BJ (cell line): ENCODE measurements at regions not wholly inside any gene's neighbourhood (a gene's known extent, or its start where the extent isn't known, plus 50 kb on each side); places are given as distances from the start of the nearest gene placed in this dataset.

ENCODE experiments used
- CTCF ChIA-PET: fragments of 350-600 bp; formaldehyde crosslinking; extraction: SDS; loops from one replicate; lab custom pipeline; 2021; ENCODE audit warnings: antibody characterized with exemption, inconsistent platforms; lab: Yijun Ruan, JAX
- POLR2A ChIA-PET: fragments of 300-600 bp; sonication (Branson Sonifier 250); formaldehyde crosslinking; extraction: SDS; loops from one replicate; lab custom pipeline; 2021; ENCODE audit warnings: antibody characterized with exemption; lab: Charles Lee
- DNase-seq: peaks from one replicate; pipeline ENCODE4 v3.0.0-alpha.2; 2011; ENCODE audit warnings: low read depth
- H3K27me3 ChIP-seq: 2 replicates; pipeline ENCODE4 v1.6.0; 2011; ENCODE audit warnings: low read length; ENCODE audit not compliant: control insufficient read depth, insufficient read depth
- H3K36me3 ChIP-seq: 2 replicates; pipeline ENCODE4 v1.5.1; 2011; ENCODE audit warnings: low read length; ENCODE audit not compliant: control insufficient read depth, insufficient read depth
- H3K4me3 ChIP-seq: 2 replicates; pipeline ENCODE4 v1.5.1; 2011; ENCODE audit warnings: low read depth, mild to moderate bottlenecking, control low read depth, low read length
- TF ChIP-seq, protein P1 (sequence below): IDR thresholded peaks from 2 replicates; pipeline ENCODE4 v1.5.1; 2011; ENCODE audit warnings: low read depth, mild to moderate bottlenecking, control low read depth, inconsistent platforms, low read length, moderate library complexity; ENCODE audit not compliant: insufficient read depth

DNA sequence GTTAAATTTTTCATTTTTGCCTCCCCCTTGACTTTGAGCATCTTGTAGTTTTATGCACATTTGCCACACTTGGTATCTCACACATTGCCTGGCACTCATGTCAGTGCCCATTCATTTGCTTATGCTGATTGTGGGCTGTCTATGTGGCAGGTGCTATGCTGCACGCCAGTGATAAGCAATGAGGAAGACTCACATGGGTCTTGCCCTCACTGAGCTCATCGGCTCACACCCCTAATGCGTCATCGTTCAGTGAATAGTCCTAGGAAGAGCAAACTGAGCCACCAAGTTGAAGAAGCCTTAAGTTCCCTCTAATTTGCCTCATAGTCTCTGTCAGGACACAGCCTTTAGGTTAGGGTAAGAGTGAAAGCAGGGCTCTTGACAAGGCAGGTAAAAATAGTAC lies 209.4 kb upstream of the IL12B start:
- no peaks in the 10 kb centered on the region for H3K36me3 ChIP-seq
- no peak overlapping the region for H3K4me3 ChIP-seq
- TF ChIP-seq, protein P1, sequence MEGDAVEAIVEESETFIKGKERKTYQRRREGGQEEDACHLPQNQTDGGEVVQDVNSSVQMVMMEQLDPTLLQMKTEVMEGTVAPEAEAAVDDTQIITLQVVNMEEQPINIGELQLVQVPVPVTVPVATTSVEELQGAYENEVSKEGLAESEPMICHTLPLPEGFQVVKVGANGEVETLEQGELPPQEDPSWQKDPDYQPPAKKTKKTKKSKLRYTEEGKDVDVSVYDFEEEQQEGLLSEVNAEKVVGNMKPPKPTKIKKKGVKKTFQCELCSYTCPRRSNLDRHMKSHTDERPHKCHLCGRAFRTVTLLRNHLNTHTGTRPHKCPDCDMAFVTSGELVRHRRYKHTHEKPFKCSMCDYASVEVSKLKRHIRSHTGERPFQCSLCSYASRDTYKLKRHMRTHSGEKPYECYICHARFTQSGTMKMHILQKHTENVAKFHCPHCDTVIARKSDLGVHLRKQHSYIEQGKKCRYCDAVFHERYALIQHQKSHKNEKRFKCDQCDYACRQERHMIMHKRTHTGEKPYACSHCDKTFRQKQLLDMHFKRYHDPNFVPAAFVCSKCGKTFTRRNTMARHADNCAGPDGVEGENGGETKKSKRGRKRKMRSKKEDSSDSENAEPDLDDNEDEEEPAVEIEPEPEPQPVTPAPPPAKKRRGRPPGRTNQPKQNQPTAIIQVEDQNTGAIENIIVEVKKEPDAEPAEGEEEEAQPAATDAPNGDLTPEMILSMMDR, result no peak
- H3K27me3 ChIP-seq, result no peaks in the 10 kb centered on the region
- POLR2A ChIA-PET, result no interaction called here
- CTCF ChIA-PET, result interaction anchor here (0.6 kb wide), 1 partner anchor 31 kb away, joined by 3 read pairs; no protein-coding TSS in a partner anchor
- no peak for DNase-seq

DNA sequence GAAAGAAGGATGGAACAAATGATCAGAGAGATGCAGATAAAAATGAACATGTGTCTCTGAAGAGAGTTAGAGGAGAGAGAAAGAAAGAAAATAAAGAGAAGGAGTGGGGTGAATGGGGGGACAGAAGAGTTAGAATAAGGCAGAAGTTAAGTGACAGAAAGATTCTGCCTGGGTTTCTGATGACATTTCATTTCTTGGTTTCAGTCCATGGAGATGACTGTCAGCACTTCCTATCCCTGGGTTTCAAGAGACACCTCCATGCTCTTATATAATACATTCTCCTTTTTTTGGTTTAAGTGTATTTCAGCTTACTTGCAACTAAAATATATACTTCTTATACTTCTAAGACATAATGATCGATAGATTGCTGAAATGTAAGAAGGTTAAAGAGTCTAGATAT lies 213.0 kb upstream of the IL12B start:
- TF ChIP-seq, protein P1, result no peak

DNA sequence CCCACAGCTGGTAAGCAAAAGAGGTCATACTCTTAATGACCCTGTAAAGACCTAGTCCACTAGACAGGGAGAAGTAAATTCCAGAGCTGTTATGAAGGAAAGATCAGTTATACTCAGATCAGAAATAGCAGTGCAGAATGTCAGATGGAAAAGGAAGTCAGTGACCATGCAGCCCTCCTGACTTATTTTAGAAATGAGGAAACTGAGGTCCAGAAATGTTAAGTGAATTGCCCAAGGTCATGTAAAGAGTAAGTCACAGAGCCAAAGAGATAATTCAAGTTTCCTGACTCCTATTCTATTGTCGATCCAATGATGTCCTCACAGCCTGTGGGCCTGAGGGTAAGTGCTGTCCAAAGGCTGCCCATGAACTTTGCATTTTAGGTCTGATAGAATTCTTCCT lies 214.9 kb upstream of the IL12B start:
- Histone ChIP-seq H3K4me3 (no peak overlapping the region), H3K36me3 (no peaks in the 10 kb centered on the region), H3K27me3 (no peaks in the 10 kb centered on the region; the same call in 1 of the 2 replicates)
- ChIA-PET POLR2A (no interaction called here), CTCF (no interaction called here)
- no peak for DNase-seq
- TF ChIP-seq, protein P1, result no peak

More for the DNA sequence above, 213.0 kb upstream of the IL12B start:
- DNase-seq, result no peak
- ChIA-PET CTCF (no interaction called here), POLR2A (no interaction called here)
- Histone ChIP-seq H3K4me3 (no peak overlapping the region), H3K36me3 (no peaks in the 10 kb centered on the region), H3K27me3 (no peaks in the 10 kb centered on the region; the same call in 1 of the 2 replicates)

DNA sequence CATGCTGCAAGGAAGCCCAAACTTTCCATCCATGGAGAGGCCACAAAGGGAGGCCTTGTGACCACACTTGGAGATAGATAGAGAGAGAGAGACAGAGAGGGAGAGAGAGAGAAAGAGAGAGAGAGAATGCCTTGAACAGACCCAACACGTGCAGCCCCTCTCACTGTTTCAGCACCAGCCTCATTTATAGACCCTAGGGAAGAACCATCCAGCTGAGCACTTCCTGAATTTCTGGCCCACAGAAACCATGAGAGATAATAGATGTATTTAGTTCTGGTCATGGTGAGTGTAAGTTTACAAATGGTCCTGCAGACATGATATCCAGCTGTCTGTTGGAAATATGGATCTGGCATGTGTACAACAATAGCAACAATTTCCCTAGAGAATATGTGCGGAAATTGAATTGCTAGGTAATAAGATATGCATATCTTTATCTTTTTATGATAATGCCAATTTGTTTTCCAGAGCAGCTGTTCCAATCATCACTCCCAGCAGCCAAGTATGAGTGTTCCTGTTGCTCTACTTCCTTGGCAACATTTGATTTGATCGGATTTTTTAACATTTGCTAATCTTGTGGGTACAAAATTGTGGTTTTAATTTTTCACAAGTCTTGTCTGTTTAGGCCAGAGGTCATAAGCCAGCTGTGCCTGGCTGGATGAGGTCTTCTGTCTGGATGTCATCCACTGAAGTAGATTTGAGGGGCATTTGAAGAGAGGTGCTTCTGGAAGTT lies 217.3 kb upstream of the IL12B start:
- ChIA-PET POLR2A (no interaction called here), CTCF (interaction anchor here (1.2 kb wide), 1 partner anchor 11 kb away, joined by 4 read pairs; no protein-coding TSS in a partner anchor)
- no peak for DNase-seq
- Histone ChIP-seq H3K36me3 (no peaks in the 10 kb centered on the region), H3K27me3 (no peaks in the 10 kb centered on the region; the same call in 1 of the 2 replicates), H3K4me3 (no peak overlapping the region)
- TF ChIP-seq, protein P1, result no peak

DNA sequence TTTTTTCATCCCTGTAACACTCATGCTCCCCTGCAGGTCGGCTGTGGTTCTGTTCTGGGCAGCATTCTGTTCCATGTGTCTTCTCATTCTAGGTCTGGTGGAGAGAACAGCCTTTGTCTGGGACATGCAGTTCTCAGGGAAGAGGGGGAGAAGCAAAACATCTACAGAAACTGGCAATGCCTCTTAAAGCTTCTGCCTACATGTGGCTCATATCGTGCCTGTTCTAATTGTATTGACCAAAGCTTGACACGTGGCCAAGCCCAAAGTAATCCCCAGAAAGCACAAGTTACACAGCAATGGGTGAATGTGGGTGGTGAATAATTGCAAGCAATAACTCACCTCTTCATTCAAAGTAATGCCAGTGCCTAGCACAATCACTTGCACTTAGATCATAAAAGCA lies 218.2 kb upstream of the IL12B start:
- Histone ChIP-seq H3K27me3 (no peaks in the 10 kb centered on the region; the same call in 1 of the 2 replicates), H3K36me3 (no peaks in the 10 kb centered on the region), H3K4me3 (no peak overlapping the region)
- ChIA-PET CTCF (no interaction called here), POLR2A (no interaction called here)
- TF ChIP-seq, protein P1, result no peak
- no peak for DNase-seq
